Activated naive CD8-positive, alpha-beta T cell treated with anti-CD3 and anti-CD28 coated beads for 36 hours (primary cell): ENCODE measurements at regions not wholly inside any gene's neighbourhood (a gene's known extent, or its start where the extent isn't known, plus 50 kb on each side); places are given as distances from the start of the nearest gene placed in this dataset.

Experiments
- DNase-seq: peaks from one replicate; pipeline ENCODE4 v3.0.0; 2021
- H3K27ac Mint-ChIP-seq: one replicate; pipeline ENCODE4 v1.8.0; 2022; ENCODE audit warnings: mild to moderate bottlenecking, moderate library complexity, mixed read lengths
- H3K27me3 Mint-ChIP-seq: one replicate; pipeline ENCODE4 v1.8.0; 2022; ENCODE audit warnings: mild to moderate bottlenecking, mixed read lengths
- H3K36me3 Mint-ChIP-seq: one replicate; pipeline ENCODE4 v1.8.0; 2021; ENCODE audit warnings: mild to moderate bottlenecking, mixed read lengths
- H3K4me1 Mint-ChIP-seq: one replicate; pipeline ENCODE4 v1.8.0; 2021; ENCODE audit warnings: mixed read lengths
- H3K4me3 Mint-ChIP-seq: one replicate; pipeline ENCODE4 v1.8.0; 2022; ENCODE audit warnings: mild to moderate bottlenecking, moderate library complexity, mixed read lengths
- H3K9me3 Mint-ChIP-seq: one replicate; pipeline ENCODE4 v1.8.0; 2022; ENCODE audit warnings: mixed read lengths

DNA sequence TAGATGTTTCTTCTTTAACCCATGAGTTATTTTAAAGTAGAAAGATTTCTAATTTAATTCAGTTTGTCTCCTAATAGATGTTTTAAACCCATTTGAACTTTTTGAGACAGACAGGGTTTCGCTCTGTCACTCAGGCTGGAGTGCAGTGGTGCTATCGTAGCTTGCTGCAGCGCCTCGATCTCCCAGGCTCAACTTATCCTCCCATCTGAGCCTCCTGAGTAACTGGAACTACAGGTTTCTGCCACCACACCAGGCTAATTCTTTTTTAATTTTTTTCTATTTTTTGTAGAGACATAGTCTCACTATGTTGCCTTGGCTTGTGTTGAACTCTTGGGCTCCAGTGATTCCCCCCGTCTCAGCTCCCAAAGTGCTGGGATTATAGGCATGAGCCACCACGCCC lies 53.0 kb upstream of the RAB18 start:
- Mint-ChIP-seq H3K4me3 (no peak overlapping the region), H3K9me3 (no peaks in the 10 kb centered on the region), H3K4me1 (peaks cover 4% of the 10 kb centered on the region), H3K27me3 (no peaks in the 10 kb centered on the region), H3K36me3 (no peaks in the 10 kb centered on the region), H3K27ac (no peak overlapping the region)
- DNase-seq: no peak

DNA sequence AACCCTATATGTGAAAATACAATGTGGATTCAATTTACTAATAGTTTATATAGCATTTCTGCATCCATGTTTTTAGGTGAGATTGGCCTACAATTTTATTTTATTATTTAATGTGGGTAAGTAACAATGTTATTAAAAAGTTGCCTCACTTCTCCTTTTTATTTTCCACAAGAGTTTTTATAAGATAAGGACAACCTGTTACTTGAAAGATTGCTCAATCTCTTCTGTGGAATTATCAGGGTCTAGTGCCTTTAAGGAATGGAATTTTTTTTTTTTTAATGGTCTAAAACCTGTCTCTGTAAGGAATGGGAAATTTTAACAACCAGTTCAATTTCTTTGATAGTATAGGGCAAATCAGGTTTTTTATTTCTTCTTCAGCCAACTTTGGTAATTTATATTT lies 53.9 kb upstream of the RAB18 start:
- H3K4me1 Mint-ChIP-seq: peaks cover 4% of the 10 kb centered on the region
- no peaks in the 10 kb centered on the region for H3K36me3 Mint-ChIP-seq
- no peak overlapping the region for H3K4me3 Mint-ChIP-seq
- no peaks in the 10 kb centered on the region for H3K27me3 Mint-ChIP-seq
- DNase-seq: no peak
- no peaks in the 10 kb centered on the region for H3K9me3 Mint-ChIP-seq
- H3K27ac Mint-ChIP-seq: no peak overlapping the region

DNA sequence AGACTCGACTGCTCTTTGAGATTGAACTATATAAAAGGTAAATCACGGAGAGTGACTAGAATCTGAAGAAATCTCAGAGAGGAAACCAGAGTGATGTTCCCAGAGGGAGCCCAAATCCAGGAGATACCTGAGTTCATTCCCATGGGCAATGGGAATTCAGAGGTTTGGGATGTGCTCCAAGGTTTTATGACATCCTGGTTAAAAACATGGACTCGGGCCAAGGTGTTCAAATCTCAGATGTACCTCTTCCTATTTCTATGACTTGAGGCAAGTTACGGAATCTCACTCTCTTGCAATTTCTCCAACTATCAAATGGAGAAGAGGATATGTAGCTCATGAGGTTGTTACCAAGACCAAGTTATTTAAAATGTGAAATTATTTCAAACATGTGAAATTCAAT lies 54.5 kb upstream of the RAB18 start:
- no peak for DNase-seq
- no peaks in the 10 kb centered on the region for H3K27me3 Mint-ChIP-seq
- H3K9me3 Mint-ChIP-seq: no peaks in the 10 kb centered on the region
- no peak overlapping the region for H3K27ac Mint-ChIP-seq
- no peaks in the 10 kb centered on the region for H3K36me3 Mint-ChIP-seq
- no peak overlapping the region for H3K4me3 Mint-ChIP-seq
- peaks cover 4% of the 10 kb centered on the region for H3K4me1 Mint-ChIP-seq

DNA sequence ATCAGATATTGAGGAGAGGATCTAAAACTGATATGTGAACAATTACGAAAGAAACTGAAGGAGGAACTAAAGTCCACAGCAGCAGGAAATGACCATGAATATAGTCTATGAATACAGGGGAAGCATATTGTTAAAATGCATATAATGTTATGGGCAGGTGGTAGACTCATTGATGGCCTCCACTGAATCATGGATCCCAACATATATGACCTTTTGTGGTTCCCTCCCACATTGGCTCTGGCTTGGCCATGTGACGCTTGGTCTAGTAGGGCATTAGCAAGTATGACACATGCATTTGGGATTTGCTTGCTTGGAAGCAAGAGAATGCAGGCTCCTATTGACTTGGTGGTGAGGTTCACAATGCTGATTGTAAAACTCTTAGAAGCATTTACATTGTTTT lies 55.2 kb upstream of the RAB18 start:
- H3K27me3 Mint-ChIP-seq: no peaks in the 10 kb centered on the region
- no peaks in the 10 kb centered on the region for H3K9me3 Mint-ChIP-seq
- no peak overlapping the region for H3K4me3 Mint-ChIP-seq
- no peak for DNase-seq
- H3K4me1 Mint-ChIP-seq: peaks cover 4% of the 10 kb centered on the region
- no peak overlapping the region for H3K27ac Mint-ChIP-seq
- no peaks in the 10 kb centered on the region for H3K36me3 Mint-ChIP-seq

DNA sequence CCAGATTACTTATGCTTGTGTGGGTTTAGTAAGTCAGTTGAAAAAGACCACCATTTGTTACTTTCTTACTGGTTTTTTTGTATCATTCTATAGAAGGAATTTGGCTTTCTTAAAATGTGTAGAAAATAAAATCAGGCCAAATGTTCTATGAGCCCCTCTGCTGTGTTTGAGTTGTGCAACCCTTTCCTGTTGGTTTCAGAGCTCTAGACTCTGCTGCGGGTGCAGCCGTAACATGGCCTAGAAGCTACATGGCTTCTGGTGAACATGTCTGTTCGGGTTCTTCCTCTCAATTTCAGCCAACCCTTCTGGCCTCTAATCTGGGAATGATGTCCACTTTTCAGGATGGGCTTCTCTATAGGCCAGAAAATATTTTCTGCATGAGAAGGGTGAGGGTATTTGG lies 56.6 kb upstream of the RAB18 start:
- H3K27me3 Mint-ChIP-seq: no peaks in the 10 kb centered on the region
- H3K4me1 Mint-ChIP-seq: peaks cover 4% of the 10 kb centered on the region
- no peaks in the 10 kb centered on the region for H3K9me3 Mint-ChIP-seq
- no peak overlapping the region for H3K27ac Mint-ChIP-seq
- H3K36me3 Mint-ChIP-seq: no peaks in the 10 kb centered on the region
- no peak for DNase-seq
- H3K4me3 Mint-ChIP-seq: no peak overlapping the region

DNA sequence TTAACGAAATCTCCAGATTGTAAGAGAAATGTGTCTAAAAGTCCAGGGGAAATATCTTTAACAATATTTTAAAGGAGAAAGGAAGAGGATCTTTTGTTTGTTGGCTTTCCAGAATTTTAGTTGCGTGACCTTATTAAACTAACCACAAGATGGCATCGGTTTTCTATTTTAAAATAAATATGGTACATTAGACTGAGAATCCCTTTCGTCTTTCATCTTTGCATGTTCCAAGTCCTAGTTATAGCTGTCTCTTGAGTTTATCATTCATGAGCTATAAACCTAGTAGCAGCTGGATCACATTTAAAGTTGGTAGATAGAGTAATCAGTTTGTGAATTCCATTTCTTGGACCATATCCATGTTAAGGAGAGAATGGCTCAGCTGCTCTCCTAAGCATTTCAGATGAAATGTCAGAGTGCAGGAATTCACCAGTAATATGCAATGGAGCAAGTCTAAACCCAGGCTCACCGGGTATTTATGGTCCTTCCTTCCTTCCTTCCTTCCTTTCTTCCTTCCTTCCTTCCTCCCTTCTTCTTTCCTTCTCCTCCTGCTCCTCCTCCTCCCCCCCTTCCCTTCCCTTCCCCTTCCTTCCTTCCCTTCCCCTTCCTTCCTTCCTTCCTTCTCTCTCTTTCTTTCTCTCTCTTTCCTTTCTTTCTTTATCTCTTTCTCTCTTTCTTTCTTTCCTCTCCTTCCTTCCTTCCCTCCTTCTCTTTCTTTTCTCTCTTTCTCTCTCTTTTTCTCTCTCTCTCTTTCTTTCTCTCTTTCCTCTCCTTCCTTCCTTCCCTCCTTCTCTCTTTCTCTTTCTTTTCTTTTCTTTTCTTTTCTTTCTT lies 57.8 kb upstream of the RAB18 start:
- no peak overlapping the region for H3K4me3 Mint-ChIP-seq

DNA sequence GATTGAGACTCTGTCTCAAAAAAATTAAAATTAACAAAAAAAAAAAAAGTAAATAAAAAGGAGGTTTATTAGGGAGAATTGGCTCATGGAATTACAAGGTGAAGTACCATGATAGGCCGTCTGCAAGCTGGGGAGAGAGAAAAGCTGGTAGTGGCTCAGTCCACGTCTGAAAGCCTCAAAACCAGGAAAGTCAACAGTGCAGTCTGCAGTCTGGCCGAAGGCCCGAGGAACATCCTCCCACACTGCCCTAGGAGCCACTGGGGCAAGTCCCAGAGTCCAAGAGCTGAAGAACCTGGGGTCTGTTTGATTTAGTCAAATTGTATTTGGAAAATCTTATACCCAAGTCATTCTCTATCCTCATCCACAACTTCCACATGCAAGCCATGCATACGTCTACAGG lies 59.0 kb upstream of the RAB18 start:
- Mint-ChIP-seq H3K27me3 (no peaks in the 10 kb centered on the region), H3K27ac (no peak overlapping the region), H3K4me3 (no peak overlapping the region), H3K36me3 (no peaks in the 10 kb centered on the region), H3K4me1 (peaks cover 4% of the 10 kb centered on the region), H3K9me3 (no peaks in the 10 kb centered on the region)
- DNase-seq: no peak

More for the DNA sequence above, 57.8 kb upstream of the RAB18 start:
- H3K36me3 Mint-ChIP-seq: no peaks in the 10 kb centered on the region
- H3K27ac Mint-ChIP-seq: no peak overlapping the region
- no peak for DNase-seq
- H3K4me1 Mint-ChIP-seq: peaks cover 4% of the 10 kb centered on the region
- no peaks in the 10 kb centered on the region for H3K27me3 Mint-ChIP-seq
- H3K9me3 Mint-ChIP-seq: no peaks in the 10 kb centered on the region

DNA sequence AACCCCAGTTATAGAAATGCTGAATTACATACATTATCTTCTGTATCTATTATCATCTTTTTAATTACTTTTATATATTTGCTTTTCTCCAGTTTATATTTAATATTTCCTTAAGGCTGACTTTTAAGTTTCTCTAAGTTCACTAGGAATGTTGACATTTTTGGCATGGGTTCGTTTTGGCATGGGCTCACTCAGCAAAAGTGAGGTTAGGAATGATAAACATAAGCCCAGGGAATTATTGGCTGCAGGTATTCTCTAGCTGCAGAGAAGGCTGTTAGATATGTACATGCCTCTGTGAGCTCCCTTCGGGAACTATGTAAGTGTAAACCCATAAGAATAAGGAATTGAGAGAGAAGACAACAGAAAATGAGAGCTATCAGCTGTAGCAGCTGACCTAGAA lies 63.6 kb upstream of the RAB18 start:
- no peak overlapping the region for H3K27ac Mint-ChIP-seq
- H3K36me3 Mint-ChIP-seq: no peaks in the 10 kb centered on the region
- no peaks in the 10 kb centered on the region for H3K9me3 Mint-ChIP-seq
- no peak overlapping the region for H3K4me3 Mint-ChIP-seq
- no peak for DNase-seq
- H3K4me1 Mint-ChIP-seq: no peaks in the 10 kb centered on the region
- peaks cover 2% of the 10 kb centered on the region for H3K27me3 Mint-ChIP-seq

DNA sequence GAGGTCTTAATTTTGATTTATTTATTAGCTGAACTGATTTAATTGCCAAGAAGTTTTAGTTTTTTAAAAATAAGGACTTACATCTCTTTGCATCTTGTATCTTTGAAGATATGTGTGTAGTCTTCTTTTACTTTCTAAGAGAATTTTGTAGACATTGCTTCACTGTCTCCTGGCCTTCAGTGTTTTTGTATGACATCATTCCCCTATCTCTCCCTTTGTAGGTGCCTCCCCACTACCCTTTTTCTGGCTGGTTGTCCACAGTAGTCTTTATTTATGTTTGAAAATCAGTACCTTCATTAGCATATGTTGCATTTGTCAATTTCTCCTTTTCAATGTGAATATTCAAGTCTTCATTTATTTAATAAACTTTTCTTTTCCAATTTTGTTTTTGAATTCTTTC lies 64.1 kb upstream of the RAB18 start:
- Mint-ChIP-seq H3K4me1 (no peaks in the 10 kb centered on the region), H3K4me3 (no peak overlapping the region), H3K27me3 (peaks cover 2% of the 10 kb centered on the region), H3K27ac (no peak overlapping the region), H3K9me3 (no peaks in the 10 kb centered on the region), H3K36me3 (no peaks in the 10 kb centered on the region)
- DNase-seq: no peak

DNA sequence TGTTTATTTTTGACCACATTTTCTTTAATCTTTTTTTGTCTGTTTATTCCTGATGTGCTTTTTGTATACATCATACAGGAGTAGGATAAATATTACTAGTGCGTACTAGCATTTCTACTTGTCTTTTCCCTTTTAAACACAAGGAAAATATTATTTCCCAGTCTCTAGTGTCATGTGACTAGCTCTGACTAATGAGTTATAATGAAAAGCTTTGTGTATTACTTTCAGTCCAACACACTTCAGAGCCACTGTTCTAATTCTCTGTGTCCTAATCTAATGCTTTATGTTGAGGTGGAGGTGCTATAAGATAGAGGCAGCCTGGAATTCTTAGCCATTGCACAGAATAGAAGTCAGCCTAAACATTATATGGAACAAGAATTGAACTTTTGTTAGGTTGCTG lies 65.0 kb upstream of the RAB18 start:
- Mint-ChIP-seq H3K36me3 (no peaks in the 10 kb centered on the region), H3K27ac (no peak overlapping the region), H3K4me1 (no peaks in the 10 kb centered on the region), H3K27me3 (peaks cover 2% of the 10 kb centered on the region), H3K9me3 (no peaks in the 10 kb centered on the region), H3K4me3 (no peak overlapping the region)
- DNase-seq: no peak

DNA sequence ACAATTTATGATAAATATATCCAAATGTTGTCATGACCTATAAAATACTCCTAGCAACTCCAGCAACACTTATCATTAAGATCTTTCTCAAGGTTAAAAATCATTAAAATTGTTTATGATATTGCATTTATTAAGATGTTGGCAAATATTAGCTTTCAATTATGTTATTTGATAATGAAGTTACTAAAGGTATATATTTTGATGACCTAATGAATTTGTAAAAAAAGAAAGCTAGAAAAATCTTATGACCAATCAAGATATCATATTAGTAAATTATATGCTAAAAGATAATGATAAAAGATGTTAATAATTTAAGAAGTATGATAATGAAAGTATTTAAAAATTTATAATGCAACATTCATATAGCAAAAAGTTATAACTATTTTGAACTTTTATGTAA lies 66.3 kb upstream of the RAB18 start:
- H3K9me3 Mint-ChIP-seq: peaks cover 3% of the 10 kb centered on the region
- no peaks in the 10 kb centered on the region for H3K4me1 Mint-ChIP-seq
- DNase-seq: no peak
- no peaks in the 10 kb centered on the region for H3K36me3 Mint-ChIP-seq
- H3K27me3 Mint-ChIP-seq: peaks cover 2% of the 10 kb centered on the region
- no peak overlapping the region for H3K27ac Mint-ChIP-seq
- no peak overlapping the region for H3K4me3 Mint-ChIP-seq

DNA sequence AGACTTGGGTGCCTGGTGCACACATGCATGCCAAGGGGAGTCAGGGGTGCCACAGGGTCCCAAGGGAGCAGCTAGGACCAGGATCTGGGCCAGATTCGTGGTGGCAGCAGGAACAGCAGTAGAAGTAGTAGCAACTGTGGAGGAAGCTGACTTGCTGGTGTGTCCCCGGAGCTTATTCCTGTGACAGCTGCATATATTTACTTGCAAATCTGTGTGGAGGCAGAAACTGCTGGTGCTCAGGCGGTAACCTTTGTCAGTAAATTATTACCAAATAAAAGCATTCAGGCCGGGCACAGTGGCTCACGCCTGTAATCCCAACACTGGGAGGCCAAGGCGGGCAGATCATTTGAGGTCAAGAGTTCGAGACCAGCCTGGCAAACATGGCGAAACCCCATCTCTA lies 67.4 kb upstream of the RAB18 start:
- Mint-ChIP-seq H3K4me1 (no peaks in the 10 kb centered on the region), H3K36me3 (no peaks in the 10 kb centered on the region), H3K4me3 (no peak overlapping the region), H3K27ac (no peak overlapping the region), H3K27me3 (peaks cover 2% of the 10 kb centered on the region), H3K9me3 (peaks cover 3% of the 10 kb centered on the region)
- no peak for DNase-seq

DNA sequence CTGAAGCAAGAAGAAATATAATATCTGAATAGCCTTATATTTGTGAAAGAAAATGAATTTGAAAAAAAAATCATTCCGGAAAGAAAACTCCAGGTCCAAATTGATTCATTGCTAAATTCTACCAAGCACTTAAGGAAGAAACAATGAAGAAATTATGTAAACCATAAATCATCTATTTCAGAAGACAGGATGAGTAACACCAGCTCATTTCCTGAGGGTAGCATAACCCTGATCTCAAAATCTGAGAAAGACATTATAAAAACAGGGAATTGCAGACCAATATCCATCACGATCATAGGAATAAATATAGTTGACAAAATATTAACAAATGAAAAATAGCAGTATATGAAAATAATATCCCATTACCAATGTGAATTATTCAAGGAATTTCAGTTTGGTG lies 70.1 kb upstream of the RAB18 start:
- H3K27ac Mint-ChIP-seq: no peak overlapping the region
- H3K4me1 Mint-ChIP-seq: no peaks in the 10 kb centered on the region
- no peaks in the 10 kb centered on the region for H3K36me3 Mint-ChIP-seq
- peaks cover 3% of the 10 kb centered on the region for H3K9me3 Mint-ChIP-seq
- peaks cover 2% of the 10 kb centered on the region for H3K27me3 Mint-ChIP-seq
- no peak overlapping the region for H3K4me3 Mint-ChIP-seq
- DNase-seq: no peak

DNA sequence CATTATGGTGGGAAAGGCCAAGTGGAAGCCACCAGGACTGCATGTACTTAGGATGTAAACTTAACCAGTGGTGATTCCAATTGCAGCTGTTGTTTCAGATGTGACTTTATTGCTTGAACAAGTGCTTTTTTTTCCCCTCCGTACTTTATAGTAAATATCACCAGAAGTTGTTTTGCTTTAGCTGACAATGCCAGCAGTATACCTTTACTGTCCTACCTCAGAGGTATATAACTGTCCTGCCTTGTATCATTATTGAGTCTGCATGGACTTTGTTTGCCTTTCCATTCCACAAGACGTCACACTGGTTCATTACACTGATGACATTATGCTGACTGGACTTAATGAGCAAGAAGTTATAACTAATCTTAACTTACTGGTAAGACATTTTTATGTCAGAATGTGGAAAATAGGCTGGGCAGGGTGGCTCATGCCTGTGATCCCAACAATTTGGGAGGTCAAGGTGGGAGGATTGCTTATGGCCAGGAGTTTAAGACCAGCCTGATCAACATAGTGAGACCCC lies 77.1 kb upstream of the RAB18 start:
- no peaks in the 10 kb centered on the region for H3K36me3 Mint-ChIP-seq
- no peaks in the 10 kb centered on the region for H3K27me3 Mint-ChIP-seq
- no peak overlapping the region for H3K27ac Mint-ChIP-seq
- H3K9me3 Mint-ChIP-seq: peaks cover 11% of the 10 kb centered on the region
- no peak overlapping the region for H3K4me3 Mint-ChIP-seq
- DNase-seq: no peak
- no peaks in the 10 kb centered on the region for H3K4me1 Mint-ChIP-seq

DNA sequence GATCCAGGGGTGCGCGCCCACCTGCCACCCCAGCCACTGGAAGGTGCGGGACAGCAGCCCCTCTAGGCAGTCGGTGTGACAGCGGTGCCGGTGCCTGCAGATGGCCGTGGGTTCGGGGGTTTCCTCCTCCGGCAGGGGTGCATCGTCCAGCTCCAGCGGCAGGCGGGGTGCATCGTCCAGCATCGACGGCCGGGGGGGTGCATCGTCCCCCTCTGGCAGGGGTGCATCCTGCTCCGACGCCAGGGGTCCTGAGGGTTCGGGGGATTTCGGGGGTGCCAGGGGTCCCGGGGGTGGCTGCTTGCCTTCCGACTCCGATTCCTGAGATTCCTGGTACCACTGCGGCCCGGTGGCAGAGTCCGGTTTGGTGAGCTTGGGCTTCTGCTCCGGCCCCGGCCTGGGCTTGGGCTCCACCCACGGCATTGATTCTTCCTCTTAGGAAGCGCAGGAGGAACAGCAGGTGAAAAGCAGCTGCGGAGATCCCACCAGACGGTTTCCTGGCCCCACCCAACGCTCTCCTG lies 90.2 kb upstream of the RAB18 start:
- Mint-ChIP-seq H3K4me3 (peak overlapping the region; percentile 22), H3K4me1 (no peaks in the 10 kb centered on the region), H3K27ac (no peak overlapping the region), H3K36me3 (no peaks in the 10 kb centered on the region), H3K9me3 (peaks cover 3% of the 10 kb centered on the region), H3K27me3 (peaks cover 33% of the 10 kb centered on the region)
- DNase-seq: no peak

DNA sequence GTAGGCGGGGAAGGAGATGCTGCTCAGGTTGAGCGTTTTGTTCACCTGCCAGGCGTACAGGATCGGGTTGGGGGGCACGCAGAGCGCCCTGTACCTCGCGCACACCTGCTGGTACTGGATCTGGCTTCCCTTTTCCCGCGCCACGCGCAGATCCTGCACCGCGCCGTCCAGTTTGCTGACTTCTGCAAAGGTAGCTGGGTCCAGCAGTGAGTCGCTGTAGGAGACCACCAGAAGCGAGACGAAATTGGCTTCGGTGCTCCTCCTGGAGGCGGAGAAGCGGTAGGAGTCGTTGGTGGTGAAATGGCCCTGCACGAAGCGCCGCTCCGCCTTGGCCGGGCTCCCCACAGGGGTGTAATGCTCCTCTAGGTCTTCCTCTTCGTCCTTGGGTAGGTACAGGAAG lies 90.7 kb upstream of the RAB18 start:
- no peak overlapping the region for H3K4me3 Mint-ChIP-seq
- peaks cover 33% of the 10 kb centered on the region for H3K27me3 Mint-ChIP-seq
- H3K4me1 Mint-ChIP-seq: no peaks in the 10 kb centered on the region
- H3K36me3 Mint-ChIP-seq: no peaks in the 10 kb centered on the region
- H3K27ac Mint-ChIP-seq: no peak overlapping the region
- peaks cover 3% of the 10 kb centered on the region for H3K9me3 Mint-ChIP-seq
- DNase-seq: no peak
